ENCODE measurements at regions not wholly inside any gene's neighbourhood (a gene's known extent, or its start where the extent isn't known, plus 50 kb on each side); places are given as distances from the start of the nearest gene placed in this dataset.

DNA sequence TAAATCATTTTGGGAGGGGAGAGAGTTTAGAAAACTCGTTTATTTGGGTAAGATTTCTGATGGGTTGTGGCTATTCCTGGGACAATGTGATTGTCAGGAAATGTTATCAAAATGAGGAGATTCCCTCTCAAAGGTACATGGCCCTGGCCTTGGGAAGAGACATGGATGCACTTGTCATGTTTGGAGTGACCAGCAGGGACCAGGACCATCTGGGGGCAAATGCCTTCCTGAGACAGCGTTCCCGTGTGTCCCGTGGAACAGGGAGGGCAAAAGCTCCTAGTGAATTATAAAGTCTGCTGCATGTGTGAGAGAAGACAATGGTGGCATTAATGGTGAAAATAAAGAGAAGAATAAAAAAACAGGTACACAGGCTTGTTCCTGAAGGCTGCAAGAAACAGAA is 317.3 kb downstream of the ZNF536 start:
- H3K27ac ChIP-seq = no peak overlapping the region
- no peaks in the 10 kb centered on the region for H3K9me3 ChIP-seq
- no peak for TF ChIP-seq CTCF (IDR thresholded peaks at IDR 0.05)
- peaks cover 18% of the 10 kb centered on the region for H3K4me1 ChIP-seq
- no peak overlapping the region for H3K4me3 ChIP-seq
- H3K36me3 ChIP-seq = no peaks in the 10 kb centered on the region
- intact Hi-C loops (cut with DNase I) = no loop called here
- DNase-seq (no peak), ATAC-seq (no peak)
- H3K27me3 ChIP-seq (ENCODE audit: low read depth) = peaks cover 10% of the 10 kb centered on the region

DNA sequence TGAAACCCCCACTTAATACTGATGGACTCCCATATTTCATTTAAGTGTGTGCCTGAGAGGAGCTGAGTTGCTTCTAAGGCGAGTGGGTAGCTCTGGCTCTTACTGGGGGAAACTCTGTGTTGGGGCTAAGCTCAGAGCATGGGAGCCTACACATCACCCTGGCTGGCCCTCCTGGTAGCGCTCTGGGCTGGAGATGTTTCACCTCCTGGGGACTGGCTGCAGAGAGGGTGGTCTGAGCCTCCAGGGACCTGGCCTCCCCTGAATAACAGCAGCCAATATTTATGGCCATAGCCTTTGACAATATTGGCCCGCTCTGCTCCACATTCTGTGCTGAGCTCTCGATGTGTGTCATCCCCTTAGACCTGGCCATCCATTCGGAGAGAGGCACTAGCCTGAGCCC is 316.5 kb downstream of the ZNF536 start:
- TF ChIP-seq CTCF (IDR thresholded peaks at IDR 0.05) = no peak
- DNase-seq = no peak
- no peak overlapping the region for H3K27ac ChIP-seq
- peaks cover 8% of the 10 kb centered on the region for H3K27me3 ChIP-seq (ENCODE audit: low read depth)
- H3K36me3 ChIP-seq = no peaks in the 10 kb centered on the region
- intact Hi-C loops (cut with DNase I) = no loop called here
- H3K4me3 ChIP-seq = no peak overlapping the region
- peaks cover 18% of the 10 kb centered on the region for H3K4me1 ChIP-seq
- no peaks in the 10 kb centered on the region for H3K9me3 ChIP-seq
- ATAC-seq = no peak

DNA sequence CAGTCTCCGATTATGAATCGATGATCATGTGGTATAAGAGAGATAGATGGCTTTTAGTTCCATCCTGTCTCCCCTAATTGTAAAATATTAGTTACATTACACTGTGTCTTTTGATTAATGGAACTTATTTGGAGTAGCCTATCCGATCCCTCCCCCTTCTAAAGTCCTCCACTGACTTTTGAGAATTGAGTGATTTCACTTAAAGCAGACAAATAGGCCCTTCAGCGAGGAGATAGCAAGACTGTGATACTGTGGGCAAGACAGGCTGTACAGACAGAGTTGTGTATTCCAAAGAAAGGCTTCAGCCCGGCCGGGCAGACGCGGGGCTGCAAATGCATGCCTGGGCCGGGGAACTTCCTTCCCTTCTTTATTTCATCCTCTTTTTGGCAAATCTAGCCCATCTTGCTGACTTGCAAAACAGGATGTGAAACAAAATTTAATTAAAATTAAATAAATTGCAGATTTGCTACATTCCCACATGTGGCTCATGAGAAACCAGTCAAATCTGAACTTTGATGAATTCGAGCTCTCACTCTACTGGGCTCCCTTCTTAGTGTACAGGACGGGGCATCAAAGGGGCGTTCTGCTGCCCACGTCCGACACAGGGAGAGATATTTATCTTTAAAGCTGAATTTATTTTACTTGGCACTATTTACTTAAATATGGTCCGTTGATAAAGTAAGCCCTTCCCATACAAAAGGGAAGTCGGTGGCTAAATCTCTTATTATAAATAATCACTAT is 314.8 kb downstream of the ZNF536 start:
- no peak for TF ChIP-seq CTCF (IDR thresholded peaks at IDR 0.05)
- intact Hi-C loops (cut with DNase I) = no loop called here
- Histone ChIP-seq H3K36me3 (no peaks in the 10 kb centered on the region), H3K27ac (no peak overlapping the region), H3K9me3 (no peaks in the 10 kb centered on the region), H3K4me3 (peak overlapping the region; percentile 2), H3K4me1 (peaks cover 16% of the 10 kb centered on the region), H3K27me3 (ENCODE audit: low read depth) (peaks cover 7% of the 10 kb centered on the region)
- DNase-seq = no peak
- ATAC-seq = no peak

GRCh38 chr19:30686176-30686820 is 314.1 kb downstream of the ZNF536 start:
- ATAC-seq (no peak), DNase-seq (no peak)
- no peak for TF ChIP-seq CTCF (IDR thresholded peaks at IDR 0.05)

GRCh38 chr19:30685426-30686000 is 313.3 kb downstream of the ZNF536 start:
- DNase-seq (no peak), ATAC-seq (no peak)
- H3K4me3 ChIP-seq = no peak overlapping the region
- peaks cover 14% of the 10 kb centered on the region for H3K27me3 ChIP-seq (ENCODE audit: low read depth)
- no peaks in the 10 kb centered on the region for H3K9me3 ChIP-seq
- H3K4me1 ChIP-seq = peaks cover 13% of the 10 kb centered on the region
- intact Hi-C loops (cut with DNase I) = no loop called here
- H3K27ac ChIP-seq = no peak overlapping the region
- no peak for TF ChIP-seq CTCF (IDR thresholded peaks at IDR 0.05)
- no peaks in the 10 kb centered on the region for H3K36me3 ChIP-seq

More at GRCh38 chr19:30686176-30686820, 314.1 kb downstream of the ZNF536 start:
- Histone ChIP-seq H3K4me1 (peaks cover 13% of the 10 kb centered on the region), H3K9me3 (no peaks in the 10 kb centered on the region), H3K36me3 (no peaks in the 10 kb centered on the region), H3K27me3 (ENCODE audit: low read depth) (peaks cover 10% of the 10 kb centered on the region), H3K4me3 (peak overlapping the region; percentile 2), H3K27ac (no peak overlapping the region)
- intact Hi-C loops (cut with DNase I) = no loop called here
